Heart left ventricle (tissue), 13 donors: ENCODE measurements at regions not wholly inside any gene's neighbourhood (a gene's known extent, or its start where the extent isn't known, plus 50 kb on each side); places are given as distances from the start of the nearest gene placed in this dataset.

Experiments
- CTCF ChIP-seq, 12 donors: fragments of 200-600 bp; sonication (generic) in 4 of 12; IDR thresholded peaks; one replicate each; pipeline versions ENCODE4 v1.5.0 to v1.8.0; 2018 to 2022; ENCODE audit warnings: antibody characterized with exemption in 12 of 12, mild to moderate bottlenecking in 5 of 12
- POLR2A ChIP-seq, 2 donors: fragments of 450-650 bp; IDR thresholded peaks; one replicate each; pipeline ENCODE4 v1.6.1; 2017; ENCODE audit warnings: antibody characterized with exemption in 2 of 2, mild to moderate bottlenecking in 2 of 2, moderate library complexity in 2 of 2
- donor health status: ischemic (EF 13 %, LVEDD 7.1; RV severe dilation, severe dysfunction).
- donor health status: DM: no; HTN: yes; CAD: no.
- donor health status: DM: no; HTN: no; CAD: no.
- donor health status: ischemic (EF 25% LVEDD 6.9; RV normal size, moderate dysfunction).
- donor health status: ischemic (EF 25% LVEDD 5.7; RV mildly dilated, moderate dysfunction).
- donor health status: ischemic (EF 35%, LVEDD 5.7; RV mildly dilated, moderate dysfunction).
- donor health status: nonischemic (EF 11% LVEDD 7.7; RV severe dilation, severe dysfunction).
- donor health status: DM: yes; HTN: yes; CAD: no.
- donor health status: PGD.
- donor health status: ischemic (EF 29% LVEDD 5.4; RV normal size, mild dysfunction).
- donor health status: nonischemic (EF 23%, LVEDD 6.1; RV moderate dilation, normal function).

GRCh38 chr1:234752927-234753326, 142.9 kb upstream of the IRF2BP2 start:
- no peak for TF ChIP-seq CTCF (IDR thresholded peaks at IDR 0.05)
- no peak for TF ChIP-seq POLR2A (IDR thresholded peaks at IDR 0.05)
